ENCODE measurements at regions not wholly inside any gene's neighbourhood (a gene's known extent, or its start where the extent isn't known, plus 50 kb on each side); places are given as distances from the start of the nearest gene placed in this dataset.

- no peak for TF ChIP-seq ZNF335 (tag by site-specific recombination; conservative IDR thresholded peaks at IDR 0.05)
- TF ChIP-seq GFI1B (tag by site-specific recombination; IDR thresholded peaks at IDR 0.05): no peak
- TF ChIP-seq ZNF488 (tag by site-specific recombination; IDR thresholded peaks at IDR 0.05): no peak
- TF ChIP-seq ZNF513 (tag by site-specific recombination; IDR thresholded peaks at IDR 0.05): no peak
Observed at GRCh38 chr13:90630716-90631115, 716.8 kb upstream of the MIR17HG start (continued).

GRCh38 chr13:90632184-90632583, 715.3 kb upstream of the MIR17HG start:
- TF ChIP-seq ZNF677 (tag by site-specific recombination; IDR thresholded peaks at IDR 0.05): no peak
- TF ChIP-seq HOXC10 (CRISPR knock-in tag; IDR thresholded peaks at IDR 0.05): no peak
- no peak for TF ChIP-seq ZNF658 (tag by site-specific recombination; IDR thresholded peaks at IDR 0.05)
- TF ChIP-seq ZNF830 (tag by site-specific recombination; IDR thresholded peaks at IDR 0.05; ENCODE audit: low read depth): no peak
- TF ChIP-seq, protein P1, sequence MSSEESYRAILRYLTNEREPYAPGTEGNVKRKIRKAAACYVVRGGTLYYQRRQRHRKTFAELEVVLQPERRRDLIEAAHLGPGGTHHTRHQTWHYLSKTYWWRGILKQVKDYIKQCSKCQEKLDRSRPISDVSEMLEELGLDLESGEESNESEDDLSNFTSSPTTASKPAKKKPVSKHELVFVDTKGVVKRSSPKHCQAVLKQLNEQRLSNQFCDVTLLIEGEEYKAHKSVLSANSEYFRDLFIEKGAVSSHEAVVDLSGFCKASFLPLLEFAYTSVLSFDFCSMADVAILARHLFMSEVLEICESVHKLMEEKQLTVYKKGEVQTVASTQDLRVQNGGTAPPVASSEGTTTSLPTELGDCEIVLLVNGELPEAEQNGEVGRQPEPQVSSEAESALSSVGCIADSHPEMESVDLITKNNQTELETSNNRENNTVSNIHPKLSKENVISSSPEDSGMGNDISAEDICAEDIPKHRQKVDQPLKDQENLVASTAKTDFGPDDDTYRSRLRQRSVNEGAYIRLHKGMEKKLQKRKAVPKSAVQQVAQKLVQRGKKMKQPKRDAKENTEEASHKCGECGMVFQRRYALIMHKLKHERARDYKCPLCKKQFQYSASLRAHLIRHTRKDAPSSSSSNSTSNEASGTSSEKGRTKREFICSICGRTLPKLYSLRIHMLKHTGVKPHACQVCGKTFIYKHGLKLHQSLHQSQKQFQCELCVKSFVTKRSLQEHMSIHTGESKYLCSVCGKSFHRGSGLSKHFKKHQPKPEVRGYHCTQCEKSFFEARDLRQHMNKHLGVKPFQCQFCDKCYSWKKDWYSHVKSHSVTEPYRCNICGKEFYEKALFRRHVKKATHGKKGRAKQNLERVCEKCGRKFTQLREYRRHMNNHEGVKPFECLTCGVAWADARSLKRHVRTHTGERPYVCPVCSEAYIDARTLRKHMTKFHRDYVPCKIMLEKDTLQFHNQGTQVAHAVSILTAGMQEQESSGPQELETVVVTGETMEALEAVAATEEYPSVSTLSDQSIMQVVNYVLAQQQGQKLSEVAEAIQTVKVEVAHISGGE (tag by site-specific recombination; conservative IDR thresholded peaks at IDR 0.05; ENCODE audit: low read depth): no peak
- Histone ChIP-seq H3K9me3 (ENCODE audit: control insufficient read depth, insufficient read depth, low read depth, low read length) (no peaks in the 10 kb centered on the region), H3K4me3 (ENCODE audit: low read depth, low read length) (no peak overlapping the region), H3K4me1 (ENCODE audit: control insufficient read depth, insufficient read depth, low read length) (no peaks in the 10 kb centered on the region), H3K27ac (ENCODE audit: extremely low read depth, low read depth, low read length) (no peak overlapping the region), H3K36me3 (ENCODE audit: control insufficient read depth in 2 of 2, insufficient read depth in 1 of 2, low read length in 2 of 2) (no peaks in the 10 kb centered on the region)
- CTCF ChIA-PET: no interaction called here
- POLR2A ChIA-PET: no interaction called here

GRCh38 chr13:90633849-90634248, 713.6 kb upstream of the MIR17HG start:
- no peaks in the 10 kb centered on the region for H3K9me3 ChIP-seq (ENCODE audit: control insufficient read depth, insufficient read depth, low read depth, low read length)
- no peaks in the 10 kb centered on the region for H3K4me1 ChIP-seq (ENCODE audit: control insufficient read depth, insufficient read depth, low read length)
- H3K27ac ChIP-seq (ENCODE audit: extremely low read depth, low read depth, low read length): no peak overlapping the region
- CTCF ChIA-PET: no interaction called here
- H3K4me3 ChIP-seq (ENCODE audit: low read depth, low read length): no peak overlapping the region
- no peaks in the 10 kb centered on the region for H3K36me3 ChIP-seq (ENCODE audit: control insufficient read depth in 2 of 2, insufficient read depth in 1 of 2, low read length in 2 of 2)
- POLR2A ChIA-PET: interaction anchor here (0.6 kb wide), 2 partner anchors 72 to 156 kb away, joined by 4 to 5 read pairs; no protein-coding TSS in a partner anchor
- TF ChIP-seq ZNF274 (IDR thresholded peaks at IDR 0.05; ENCODE audit: low read length): no peak
- TF ChIP-seq ZNF274 (tag by site-specific recombination; IDR thresholded peaks at IDR 0.05; ENCODE audit: borderline replicate concordance): no peak
- TF ChIP-seq ZSCAN30 (tag by site-specific recombination; IDR thresholded peaks at IDR 0.05): no peak
- TF ChIP-seq, protein P2, sequence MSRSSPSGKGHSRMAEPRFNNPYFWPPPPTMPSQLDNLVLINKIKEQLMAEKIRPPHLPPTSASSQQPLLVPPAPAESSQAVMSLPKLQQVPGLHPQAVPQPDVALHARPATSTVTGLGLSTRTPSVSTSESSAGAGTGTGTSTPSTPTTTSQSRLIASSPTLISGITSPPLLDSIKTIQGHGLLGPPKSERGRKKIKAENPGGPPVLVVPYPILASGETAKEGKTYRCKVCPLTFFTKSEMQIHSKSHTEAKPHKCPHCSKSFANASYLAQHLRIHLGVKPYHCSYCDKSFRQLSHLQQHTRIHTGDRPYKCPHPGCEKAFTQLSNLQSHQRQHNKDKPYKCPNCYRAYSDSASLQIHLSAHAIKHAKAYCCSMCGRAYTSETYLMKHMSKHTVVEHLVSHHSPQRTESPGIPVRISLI (tag by site-specific recombination; IDR thresholded peaks at IDR 0.05): no peak
- TF ChIP-seq ZBTB10 (tag by site-specific recombination; IDR thresholded peaks at IDR 0.05): no peak
- no peak for TF ChIP-seq ZNF202 (tag by site-specific recombination; IDR thresholded peaks at IDR 0.05; ENCODE audit: borderline replicate concordance)
- no peak for TF ChIP-seq PRDM1 (tag by site-specific recombination; IDR thresholded peaks at IDR 0.05)
- TF ChIP-seq ZNF677 (tag by site-specific recombination; IDR thresholded peaks at IDR 0.05): no peak
- TF ChIP-seq KLF8 (tag by site-specific recombination; IDR thresholded peaks at IDR 0.05): no peak
- no peak for TF ChIP-seq YY1 (tag by site-specific recombination; IDR thresholded peaks at IDR 0.05)
- no peak for TF ChIP-seq ZFP37 (tag by site-specific recombination; IDR thresholded peaks at IDR 0.05)
- no peak for TF ChIP-seq ZNF830 (tag by site-specific recombination; IDR thresholded peaks at IDR 0.05; ENCODE audit: low read depth)
- TF ChIP-seq ZNF211 (tag by site-specific recombination; IDR thresholded peaks at IDR 0.05; ENCODE audit: low read depth): no peak

Measured in HEK293 (cell line).